Prostate gland (tissue), 2 donors: ENCODE measurements at regions not wholly inside any gene's neighbourhood (a gene's known extent, or its start where the extent isn't known, plus 50 kb on each side); places are given as distances from the start of the nearest gene placed in this dataset.

ENCODE experiments used
- CTCF ChIP-seq, 4 experiments: fragments of 200-600 bp in 2 of 4; fragments of 450-650 bp in 2 of 4; sonication (generic) in 2 of 4; IDR thresholded peaks; 1 replicate in 3 of 4; 2 replicates in 1 of 4; pipeline ENCODE4 v1.5.1; 2016 to 2019; ENCODE audit warnings: antibody characterized with exemption in 4 of 4, mild to moderate bottlenecking in 2 of 4, moderate library complexity in 2 of 4
- POLR2A ChIP-seq: fragments of 450-650 bp; IDR thresholded peaks from one replicate; pipeline ENCODE4 v1.6.1; 2016; ENCODE audit warnings: antibody characterized with exemption, mild to moderate bottlenecking

GRCh38 chr6:92568541-92568940 is 850.8 kb downstream of the EPHA7 start:
- TF ChIP-seq POLR2A, result no peak
- no peak for TF ChIP-seq CTCF (IDR thresholded peaks at IDR 0.05)
